Fibroblast of the aortic adventitia (primary cell): ENCODE measurements at regions not wholly inside any gene's neighbourhood (a gene's known extent, or its start where the extent isn't known, plus 50 kb on each side); places are given as distances from the start of the nearest gene placed in this dataset.
A peak's percentile ranks its signal among the peaks of the same experiment; 100 is the strongest.
"Not testable (repeated sequence)": the region's sequence is repeated elsewhere in the genome, so short reads cannot be mapped to it uniquely, and the experiment has no call there.

Experiments
- DNase-seq: peaks from one replicate; pipeline ENCODE4 v3.0.0-alpha.2; 2010; ENCODE audit warnings: low read depth
- H3K4me3 ChIP-seq: 2 replicates; pipeline ENCODE4 v1.5.1; 2011; ENCODE audit warnings: low read depth, mild to moderate bottlenecking, control low read depth, low read length, moderate library complexity
- TF ChIP-seq, protein P1 (sequence below): IDR thresholded peaks from 2 replicates; pipeline ENCODE4 v1.5.1; 2011; ENCODE audit warnings: mild to moderate bottlenecking, low read length, control low read depth, inconsistent platforms; ENCODE audit not compliant: insufficient read depth

DNA sequence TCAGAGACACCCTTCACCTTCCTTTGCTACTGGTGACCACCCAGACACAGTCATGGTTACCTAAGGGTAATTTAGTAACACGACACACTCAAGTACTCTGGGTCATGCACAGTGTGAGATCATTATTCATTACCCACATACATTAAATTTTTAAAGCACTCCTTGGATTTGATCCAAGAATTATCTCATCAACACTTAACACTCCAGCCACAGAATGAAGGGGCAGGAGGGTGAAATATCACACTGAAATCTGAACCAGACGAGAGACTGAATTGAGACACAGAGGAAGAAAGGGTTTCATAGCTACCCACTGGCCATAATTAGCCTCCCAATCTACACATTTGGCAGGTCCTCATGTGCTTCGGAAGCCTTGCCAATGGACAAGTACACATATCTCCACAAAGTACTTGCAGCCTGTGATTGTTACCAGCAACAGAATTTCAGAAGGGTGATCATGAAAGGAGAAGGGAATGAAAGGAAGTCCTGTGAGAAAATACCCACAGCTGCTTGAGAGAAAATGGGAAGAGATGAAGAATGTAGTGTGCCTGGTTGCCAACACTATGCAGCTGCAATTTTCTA lies 189.3 kb downstream of the POLR1F start:
- no peak overlapping the region for H3K4me3 ChIP-seq
- TF ChIP-seq, protein P1, sequence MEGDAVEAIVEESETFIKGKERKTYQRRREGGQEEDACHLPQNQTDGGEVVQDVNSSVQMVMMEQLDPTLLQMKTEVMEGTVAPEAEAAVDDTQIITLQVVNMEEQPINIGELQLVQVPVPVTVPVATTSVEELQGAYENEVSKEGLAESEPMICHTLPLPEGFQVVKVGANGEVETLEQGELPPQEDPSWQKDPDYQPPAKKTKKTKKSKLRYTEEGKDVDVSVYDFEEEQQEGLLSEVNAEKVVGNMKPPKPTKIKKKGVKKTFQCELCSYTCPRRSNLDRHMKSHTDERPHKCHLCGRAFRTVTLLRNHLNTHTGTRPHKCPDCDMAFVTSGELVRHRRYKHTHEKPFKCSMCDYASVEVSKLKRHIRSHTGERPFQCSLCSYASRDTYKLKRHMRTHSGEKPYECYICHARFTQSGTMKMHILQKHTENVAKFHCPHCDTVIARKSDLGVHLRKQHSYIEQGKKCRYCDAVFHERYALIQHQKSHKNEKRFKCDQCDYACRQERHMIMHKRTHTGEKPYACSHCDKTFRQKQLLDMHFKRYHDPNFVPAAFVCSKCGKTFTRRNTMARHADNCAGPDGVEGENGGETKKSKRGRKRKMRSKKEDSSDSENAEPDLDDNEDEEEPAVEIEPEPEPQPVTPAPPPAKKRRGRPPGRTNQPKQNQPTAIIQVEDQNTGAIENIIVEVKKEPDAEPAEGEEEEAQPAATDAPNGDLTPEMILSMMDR = no peak
- DNase-seq = no peak

DNA sequence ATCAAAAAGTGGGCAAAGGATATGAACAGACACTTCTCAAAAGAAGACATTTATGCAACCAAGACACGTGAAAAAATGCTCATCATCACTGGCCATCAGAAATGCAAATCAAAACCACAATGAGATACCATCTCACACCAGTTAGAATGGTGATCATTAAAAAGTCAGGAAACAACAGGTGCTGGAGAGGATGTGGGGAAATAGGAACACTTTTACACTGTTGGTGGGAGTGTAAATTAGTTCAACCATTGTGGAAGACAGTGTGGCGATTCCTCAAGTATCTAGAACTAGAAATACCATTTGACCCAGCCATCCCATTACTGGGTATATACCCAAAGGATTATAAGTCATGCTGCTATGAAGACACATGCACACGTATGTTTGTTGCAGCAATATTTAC lies 191.3 kb downstream of the POLR1F start:
- DNase-seq, H3K4me3 ChIP-seq: not testable (repeated sequence)

DNA sequence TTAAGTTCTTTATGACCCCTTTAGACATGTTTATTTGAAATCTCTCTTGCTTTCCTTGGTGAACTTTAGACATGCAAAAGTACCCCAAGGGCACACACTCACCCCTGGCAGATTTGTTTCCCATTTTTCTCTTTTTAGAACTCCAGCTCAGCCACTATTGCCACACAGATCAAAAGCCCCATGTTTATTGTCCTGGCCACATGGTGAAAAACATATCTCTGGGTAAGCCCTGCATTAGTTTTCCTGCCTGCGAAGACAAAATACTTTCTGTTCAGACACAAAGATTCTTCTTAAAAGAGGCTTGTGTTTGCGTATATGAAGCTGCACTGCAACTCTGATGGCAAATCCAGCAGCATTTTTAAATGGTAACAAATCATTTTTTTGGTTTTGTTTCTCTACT lies 200.0 kb downstream of the POLR1F start:
- no peak for DNase-seq
- H3K4me3 ChIP-seq = no peak overlapping the region
- TF ChIP-seq, protein P1 = no peak

DNA sequence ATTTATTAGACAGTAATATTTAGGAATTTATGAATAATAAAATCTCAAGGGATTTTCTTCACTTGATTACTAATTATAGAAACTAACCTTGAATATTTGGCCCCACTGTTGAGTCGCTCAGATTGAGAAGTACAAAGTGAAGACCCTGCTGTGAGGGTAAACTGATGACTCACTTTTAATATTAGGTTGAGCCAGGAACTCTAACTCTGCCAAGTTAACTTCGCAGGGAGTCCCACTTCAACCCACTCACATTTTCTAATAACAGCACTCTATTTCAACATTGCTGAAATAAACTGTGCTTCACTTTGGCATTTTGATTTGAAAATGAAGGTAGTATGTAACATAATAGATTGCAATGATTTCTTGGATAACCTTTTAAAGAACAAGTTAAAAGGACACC lies 200.7 kb downstream of the POLR1F start:
- DNase-seq = no peak
- no peak overlapping the region for H3K4me3 ChIP-seq
- TF ChIP-seq, protein P1 = no peak

DNA sequence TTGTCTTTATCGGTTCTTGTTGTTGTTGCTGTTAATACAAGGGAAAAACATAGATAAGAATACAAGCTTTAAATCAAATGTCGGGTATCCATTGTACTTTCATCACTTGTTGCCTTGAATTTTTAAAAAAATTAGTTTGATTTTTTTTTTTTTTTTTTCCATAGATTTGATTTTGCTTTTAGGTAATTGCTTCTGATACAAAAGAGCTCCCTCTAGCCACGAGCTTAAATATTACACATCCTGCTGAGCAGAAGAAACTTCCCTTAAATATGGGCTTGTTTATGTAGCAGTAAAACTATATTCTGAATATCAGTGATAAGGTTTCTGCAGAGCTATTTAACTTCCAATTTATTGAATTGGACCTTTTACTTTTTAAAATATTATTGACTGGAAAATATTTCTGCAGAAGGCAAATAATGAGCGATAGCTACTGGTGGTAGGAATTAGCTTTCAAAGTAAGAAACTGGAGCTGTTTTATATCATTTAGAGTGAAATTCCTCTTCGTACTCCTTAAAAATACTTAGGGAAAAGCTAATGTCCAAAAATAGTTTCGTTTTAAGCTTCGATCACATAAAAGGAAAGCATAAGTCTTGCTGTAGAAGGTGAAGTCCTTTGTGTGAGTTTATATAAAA lies 216.9 kb downstream of the POLR1F start:
- DNase-seq = peak; percentile 78
- no peak overlapping the region for H3K4me3 ChIP-seq
- TF ChIP-seq, protein P1 = peak; percentile 73

DNA sequence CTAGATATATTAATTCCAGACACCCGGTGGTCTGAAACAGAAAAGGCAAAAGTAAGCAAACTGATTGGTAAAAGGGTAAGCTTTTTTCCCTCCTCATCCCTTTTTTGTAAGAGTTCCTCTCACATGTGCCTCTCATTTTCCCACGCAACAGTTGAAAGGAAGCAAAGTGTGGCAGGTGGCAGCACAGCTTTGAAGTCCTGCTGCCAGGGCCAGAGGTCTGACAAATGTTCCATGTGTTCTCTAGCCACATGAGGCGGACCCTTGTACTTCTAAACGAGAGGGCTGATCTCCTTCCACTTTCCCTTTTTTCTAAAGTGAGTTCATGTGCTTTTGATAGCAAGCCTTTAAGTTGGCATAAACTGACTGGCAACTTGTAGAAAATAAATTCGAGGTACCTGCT lies 217.5 kb downstream of the POLR1F start:
- TF ChIP-seq, protein P1 = no peak
- no peak for DNase-seq
- H3K4me3 ChIP-seq = no peak overlapping the region

DNA sequence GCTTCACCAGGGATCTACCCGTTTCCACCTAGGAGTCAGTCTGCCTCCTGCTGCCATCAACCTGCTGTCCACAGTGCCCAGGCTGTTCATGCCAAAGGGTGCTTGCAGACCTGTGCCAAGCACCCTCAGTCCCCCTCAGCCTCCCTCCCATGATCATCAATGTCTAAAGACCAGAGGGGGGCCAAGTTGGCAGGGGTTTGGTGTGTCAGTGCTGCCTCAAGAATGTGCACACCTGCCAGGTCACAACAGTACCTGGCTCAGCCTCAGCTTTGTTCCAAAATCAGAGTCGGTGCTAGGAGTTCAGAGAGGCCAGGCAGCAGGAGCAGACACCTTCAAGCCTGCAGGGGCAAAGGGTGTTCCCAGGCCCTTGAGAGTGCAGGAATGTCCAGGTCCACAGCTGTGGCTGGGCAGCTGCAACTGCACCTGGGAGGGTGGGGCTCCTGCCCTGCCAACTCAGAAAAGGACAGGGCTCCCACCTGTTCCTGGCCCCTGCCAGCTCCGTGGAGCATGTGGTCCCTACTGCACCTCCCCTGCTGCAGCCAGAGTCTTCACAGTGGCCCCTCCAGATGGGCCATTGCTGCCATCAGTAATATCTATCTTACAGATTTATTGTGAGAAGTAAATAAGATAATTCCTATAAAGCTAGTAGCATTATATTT lies 219.5 kb downstream of the POLR1F start:
- no peak for DNase-seq
- H3K4me3 ChIP-seq = no peak overlapping the region
- TF ChIP-seq, protein P1 = no peak
